ENCODE measurements at regions not wholly inside any gene's neighbourhood (a gene's known extent, or its start where the extent isn't known, plus 50 kb on each side); places are given as distances from the start of the nearest gene placed in this dataset.

DNA sequence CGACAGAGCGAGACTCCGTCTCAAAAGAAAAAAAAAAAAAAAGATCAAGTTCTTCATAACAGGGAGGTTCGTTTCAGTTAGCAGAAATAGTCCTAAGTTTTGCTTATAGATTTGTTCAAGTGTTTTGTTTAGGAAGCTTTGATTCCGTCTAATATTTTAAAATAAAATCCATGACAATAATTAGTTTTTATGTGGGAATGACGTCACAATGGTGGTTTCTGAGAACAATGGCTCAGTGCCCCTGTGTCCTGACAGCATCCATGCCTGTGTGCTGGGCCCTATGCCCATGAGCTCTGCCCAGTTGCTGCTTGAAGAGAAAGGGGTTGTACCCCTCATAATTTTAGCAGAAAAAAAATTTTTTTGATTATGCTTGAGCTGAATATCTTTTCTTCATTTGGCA, 134.0 kb downstream of the SST start:
- Histone ChIP-seq H3K27ac (ENCODE audit: low read length) (no peak overlapping the region), H3K36me3 (ENCODE audit: control insufficient read depth, low read depth, low read length) (no peaks in the 10 kb centered on the region), H3K9ac (ENCODE audit: low read length) (no peak overlapping the region), H3K27me3 (ENCODE audit: control insufficient read depth, insufficient read depth, low read length) (no peaks in the 10 kb centered on the region), H3K9me3 (ENCODE audit: control insufficient read depth, low read depth, low read length) (no peaks in the 10 kb centered on the region), H3K4me3 (ENCODE audit: low read length) (no peak overlapping the region), H3K4me1 (ENCODE audit: control insufficient read depth, low read depth, low read length) (peaks cover 6% of the 10 kb centered on the region)

GRCh38 chr3:187533797-187534196, 136.4 kb downstream of the SST start:
- Histone ChIP-seq H3K27me3 (ENCODE audit: control insufficient read depth, insufficient read depth, low read length) (no peaks in the 10 kb centered on the region), H3K4me1 (ENCODE audit: control insufficient read depth, low read depth, low read length) (peaks cover 6% of the 10 kb centered on the region), H3K9ac (ENCODE audit: low read length) (no peak overlapping the region), H3K27ac (ENCODE audit: low read length) (no peak overlapping the region), H3K9me3 (ENCODE audit: control insufficient read depth, low read depth, low read length) (no peaks in the 10 kb centered on the region), H3K36me3 (ENCODE audit: control insufficient read depth, low read depth, low read length) (no peaks in the 10 kb centered on the region), H3K4me3 (ENCODE audit: low read length) (no peak overlapping the region)

DNA sequence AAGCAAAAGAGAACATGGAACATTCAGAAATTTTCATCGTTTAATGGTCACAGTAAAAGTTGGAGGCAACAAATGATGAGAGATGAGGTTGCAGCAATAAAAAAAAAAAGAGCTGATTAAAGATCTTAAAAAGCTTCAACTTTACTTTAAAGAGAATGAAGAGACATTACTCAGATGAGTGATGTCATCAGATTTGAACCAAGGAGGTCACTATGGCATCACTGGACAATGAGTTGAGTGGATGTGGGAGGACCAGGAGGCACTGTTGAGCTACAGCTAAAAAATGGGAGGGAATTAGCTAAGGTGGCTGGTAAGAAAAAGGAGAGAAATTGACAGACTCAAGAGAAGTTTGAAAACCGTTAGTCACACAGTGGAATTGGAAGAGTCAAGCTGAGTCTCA, 138.4 kb downstream of the SST start:
- peaks cover 6% of the 10 kb centered on the region for H3K4me1 ChIP-seq (ENCODE audit: control insufficient read depth, low read depth, low read length)
- H3K36me3 ChIP-seq (ENCODE audit: control insufficient read depth, low read depth, low read length), result no peaks in the 10 kb centered on the region
- H3K9ac ChIP-seq (ENCODE audit: low read length), result no peak overlapping the region
- no peaks in the 10 kb centered on the region for H3K9me3 ChIP-seq (ENCODE audit: control insufficient read depth, low read depth, low read length)
- no peak overlapping the region for H3K27ac ChIP-seq (ENCODE audit: low read length)
- H3K27me3 ChIP-seq (ENCODE audit: control insufficient read depth, insufficient read depth, low read length), result no peaks in the 10 kb centered on the region
- H3K4me3 ChIP-seq (ENCODE audit: low read length), result no peak overlapping the region

- Histone ChIP-seq H3K36me3 (ENCODE audit: control insufficient read depth, low read depth, low read length) (no peaks in the 10 kb centered on the region), H3K9me3 (ENCODE audit: control insufficient read depth, low read depth, low read length) (no peaks in the 10 kb centered on the region), H3K4me1 (ENCODE audit: control insufficient read depth, low read depth, low read length) (peaks cover 23% of the 10 kb centered on the region), H3K9ac (ENCODE audit: low read length) (no peak overlapping the region), H3K4me3 (ENCODE audit: low read length) (no peak overlapping the region), H3K27ac (ENCODE audit: low read length) (no peak overlapping the region), H3K27me3 (ENCODE audit: control insufficient read depth, insufficient read depth, low read length) (no peaks in the 10 kb centered on the region)
Measured at GRCh38 chr3:187522890-187523289, 147.3 kb downstream of the SST start.

DNA sequence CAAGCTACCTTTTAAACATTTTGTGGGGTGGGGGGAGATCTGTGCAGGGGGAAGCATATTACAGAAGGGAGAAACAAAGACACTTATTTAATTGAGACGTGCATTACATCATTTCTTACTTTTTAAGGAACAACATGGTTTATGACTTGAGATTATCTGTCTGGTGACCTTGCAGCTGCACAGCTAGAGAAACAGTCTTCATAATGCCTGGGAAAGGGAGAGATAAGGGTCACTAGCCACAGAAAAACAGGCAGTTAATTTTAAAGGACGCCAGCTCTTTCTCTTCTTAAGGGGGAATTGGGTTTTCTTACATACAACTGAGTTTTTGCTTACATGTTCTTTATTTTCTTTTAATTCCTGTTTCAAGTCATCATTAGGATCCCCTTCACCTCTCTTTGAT, 147.9 kb downstream of the SST start:
- Histone ChIP-seq H3K4me1 (ENCODE audit: control insufficient read depth, low read depth, low read length) (peaks cover 28% of the 10 kb centered on the region), H3K27ac (ENCODE audit: low read length) (no peak overlapping the region), H3K36me3 (ENCODE audit: control insufficient read depth, low read depth, low read length) (no peaks in the 10 kb centered on the region), H3K4me3 (ENCODE audit: low read length) (no peak overlapping the region), H3K9ac (ENCODE audit: low read length) (no peak overlapping the region), H3K27me3 (ENCODE audit: control insufficient read depth, insufficient read depth, low read length) (no peaks in the 10 kb centered on the region), H3K9me3 (ENCODE audit: control insufficient read depth, low read depth, low read length) (no peaks in the 10 kb centered on the region)

DNA sequence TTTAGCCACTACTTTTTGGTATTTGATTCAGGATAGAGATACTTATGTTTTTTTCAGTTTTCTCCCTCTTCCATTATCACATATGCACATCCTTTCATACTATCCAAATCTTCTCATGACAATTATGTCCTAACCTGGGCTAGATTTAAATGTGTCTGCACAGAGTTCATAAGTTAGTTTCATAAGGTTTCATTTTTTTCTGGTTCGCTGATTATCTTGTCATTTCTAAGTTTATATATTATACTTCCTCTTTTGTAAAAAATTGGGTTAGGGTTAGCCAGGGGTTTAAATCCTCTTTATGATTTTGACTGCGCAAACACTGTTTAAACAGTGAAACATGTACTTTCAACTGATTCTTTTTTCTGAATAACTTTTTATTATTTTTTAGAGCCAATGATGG, 148.6 kb downstream of the SST start:
- H3K27ac ChIP-seq (ENCODE audit: low read length), result no peak overlapping the region
- no peak overlapping the region for H3K4me3 ChIP-seq (ENCODE audit: low read length)
- no peak overlapping the region for H3K9ac ChIP-seq (ENCODE audit: low read length)
- peaks cover 28% of the 10 kb centered on the region for H3K4me1 ChIP-seq (ENCODE audit: control insufficient read depth, low read depth, low read length)
- H3K36me3 ChIP-seq (ENCODE audit: control insufficient read depth, low read depth, low read length), result no peaks in the 10 kb centered on the region
- no peaks in the 10 kb centered on the region for H3K9me3 ChIP-seq (ENCODE audit: control insufficient read depth, low read depth, low read length)
- no peaks in the 10 kb centered on the region for H3K27me3 ChIP-seq (ENCODE audit: control insufficient read depth, insufficient read depth, low read length)

DNA sequence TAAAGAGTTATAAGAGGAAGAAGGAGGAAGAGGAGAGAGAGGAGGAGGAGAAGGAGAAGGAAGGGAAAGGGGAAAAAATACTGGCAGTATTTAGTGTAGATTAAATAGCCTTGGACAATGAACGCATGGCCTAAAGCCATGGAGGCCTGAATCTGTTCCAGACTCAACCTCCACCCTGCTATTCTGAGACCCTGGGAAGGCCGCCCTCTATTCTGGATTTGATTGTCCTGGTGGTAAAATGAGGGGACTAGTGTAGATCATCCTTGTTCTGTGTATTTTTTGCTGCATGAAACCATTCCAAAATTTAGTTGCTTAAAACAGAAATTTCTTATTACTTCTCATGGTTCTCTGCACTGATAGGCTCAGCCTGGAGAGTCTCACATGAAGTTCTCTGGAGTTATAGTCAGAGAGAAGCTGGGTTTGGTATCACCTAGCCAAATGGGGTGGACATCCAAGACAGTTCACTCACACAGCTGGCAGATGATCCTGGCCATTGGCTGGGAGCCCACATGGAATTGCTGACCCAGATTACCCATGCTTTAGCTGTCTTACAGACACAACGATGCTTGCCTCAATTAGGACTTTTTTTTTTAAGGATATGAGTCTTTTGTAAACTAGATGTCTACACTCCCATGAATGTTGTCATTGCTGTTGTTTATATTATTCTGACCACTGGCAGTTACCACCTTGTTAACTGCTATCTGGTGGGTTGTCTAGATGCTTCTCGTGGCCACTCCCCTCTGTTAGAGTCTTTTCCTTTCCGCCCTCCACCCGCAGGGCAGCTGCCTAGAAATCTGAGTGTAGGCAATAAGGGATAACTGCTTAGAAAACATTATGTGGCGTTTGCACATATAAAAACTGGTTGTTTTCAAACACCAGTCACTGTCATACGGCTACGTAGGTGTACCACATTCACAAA, 149.9 kb downstream of the SST start:
- no peak overlapping the region for H3K27ac ChIP-seq (ENCODE audit: low read length)
- H3K27me3 ChIP-seq (ENCODE audit: control insufficient read depth, insufficient read depth, low read length), result no peaks in the 10 kb centered on the region
- no peak overlapping the region for H3K4me3 ChIP-seq (ENCODE audit: low read length)

GRCh38 chr3:187519428-187519890, 150.7 kb downstream of the SST start:
- no peak overlapping the region for H3K4me3 ChIP-seq (ENCODE audit: low read length)
- no peaks in the 10 kb centered on the region for H3K36me3 ChIP-seq (ENCODE audit: control insufficient read depth, low read depth, low read length)
- H3K9ac ChIP-seq (ENCODE audit: low read length), result no peak overlapping the region
- H3K4me1 ChIP-seq (ENCODE audit: control insufficient read depth, low read depth, low read length), result peaks cover 28% of the 10 kb centered on the region
- H3K9me3 ChIP-seq (ENCODE audit: control insufficient read depth, low read depth, low read length), result no peaks in the 10 kb centered on the region
- no peak overlapping the region for H3K27ac ChIP-seq (ENCODE audit: low read length)
- H3K27me3 ChIP-seq (ENCODE audit: control insufficient read depth, insufficient read depth, low read length), result no peaks in the 10 kb centered on the region

More for the DNA sequence above, 149.9 kb downstream of the SST start:
- Histone ChIP-seq H3K36me3 (ENCODE audit: control insufficient read depth, low read depth, low read length) (no peaks in the 10 kb centered on the region), H3K9ac (ENCODE audit: low read length) (no peak overlapping the region), H3K9me3 (ENCODE audit: control insufficient read depth, low read depth, low read length) (no peaks in the 10 kb centered on the region), H3K4me1 (ENCODE audit: control insufficient read depth, low read depth, low read length) (peaks cover 28% of the 10 kb centered on the region)

- no peak overlapping the region for H3K4me3 ChIP-seq (ENCODE audit: low read length)
- no peaks in the 10 kb centered on the region for H3K27me3 ChIP-seq (ENCODE audit: control insufficient read depth, insufficient read depth, low read length)
- peaks cover 28% of the 10 kb centered on the region for H3K4me1 ChIP-seq (ENCODE audit: control insufficient read depth, low read depth, low read length)
- H3K27ac ChIP-seq (ENCODE audit: low read length), result no peak overlapping the region
- H3K36me3 ChIP-seq (ENCODE audit: control insufficient read depth, low read depth, low read length), result no peaks in the 10 kb centered on the region
- no peak overlapping the region for H3K9ac ChIP-seq (ENCODE audit: low read length)
- H3K9me3 ChIP-seq (ENCODE audit: control insufficient read depth, low read depth, low read length), result no peaks in the 10 kb centered on the region
Measured at GRCh38 chr3:187518616-187519015, 150.4 kb downstream of the RTP4 start.

DNA sequence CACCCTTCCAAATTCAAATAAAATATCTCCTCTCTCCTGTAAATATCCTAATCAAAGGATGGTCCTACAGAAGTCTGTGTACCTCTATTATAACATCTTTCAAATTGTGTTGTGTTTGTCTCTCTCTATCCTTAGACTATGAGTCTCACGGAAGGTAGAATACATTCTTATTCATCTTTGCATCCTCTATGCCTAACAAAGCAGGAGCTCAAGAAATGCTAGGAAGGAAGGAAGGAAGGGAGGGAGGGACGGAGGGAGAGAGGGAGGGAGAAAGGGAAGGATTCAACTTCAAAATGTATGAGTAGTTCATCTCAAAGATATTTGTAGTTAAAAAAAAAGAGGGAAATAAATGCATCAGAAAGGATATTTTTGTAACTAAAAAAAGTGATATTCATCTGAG, 150.0 kb downstream of the RTP4 start:
- Histone ChIP-seq H3K36me3 (ENCODE audit: control insufficient read depth, low read depth, low read length) (no peaks in the 10 kb centered on the region), H3K4me3 (ENCODE audit: low read length) (no peak overlapping the region), H3K9me3 (ENCODE audit: control insufficient read depth, low read depth, low read length) (no peaks in the 10 kb centered on the region), H3K27me3 (ENCODE audit: control insufficient read depth, insufficient read depth, low read length) (no peaks in the 10 kb centered on the region), H3K9ac (ENCODE audit: low read length) (no peak overlapping the region), H3K27ac (ENCODE audit: low read length) (no peak overlapping the region), H3K4me1 (ENCODE audit: control insufficient read depth, low read depth, low read length) (peaks cover 28% of the 10 kb centered on the region)

GRCh38 chr3:187516446-187517185, 148.4 kb downstream of the RTP4 start:
- H3K36me3 ChIP-seq (ENCODE audit: control insufficient read depth, low read depth, low read length), result no peaks in the 10 kb centered on the region
- H3K9ac ChIP-seq (ENCODE audit: low read length), result no peak overlapping the region
- no peak overlapping the region for H3K4me3 ChIP-seq (ENCODE audit: low read length)
- H3K27ac ChIP-seq (ENCODE audit: low read length), result no peak overlapping the region
- peaks cover 28% of the 10 kb centered on the region for H3K4me1 ChIP-seq (ENCODE audit: control insufficient read depth, low read depth, low read length)
- H3K9me3 ChIP-seq (ENCODE audit: control insufficient read depth, low read depth, low read length), result peaks cover 9% of the 10 kb centered on the region
- no peaks in the 10 kb centered on the region for H3K27me3 ChIP-seq (ENCODE audit: control insufficient read depth, insufficient read depth, low read length)
